Heart left ventricle (tissue), 13 donors: ENCODE measurements at regions not wholly inside any gene's neighbourhood (a gene's known extent, or its start where the extent isn't known, plus 50 kb on each side); places are given as distances from the start of the nearest gene placed in this dataset.

ENCODE experiments used
- CTCF ChIP-seq, 12 donors: fragments of 200-600 bp; sonication (generic) in 4 of 12; IDR thresholded peaks; one replicate each; pipeline versions ENCODE4 v1.5.0 to v1.8.0; 2018 to 2022; ENCODE audit warnings: antibody characterized with exemption in 12 of 12, mild to moderate bottlenecking in 5 of 12
- POLR2A ChIP-seq, 2 donors: fragments of 450-650 bp; IDR thresholded peaks; one replicate each; pipeline ENCODE4 v1.6.1; 2017; ENCODE audit warnings: antibody characterized with exemption in 2 of 2, mild to moderate bottlenecking in 2 of 2, moderate library complexity in 2 of 2
- donor health status: ischemic (EF 13 %, LVEDD 7.1; RV severe dilation, severe dysfunction).
- donor health status: DM: no; HTN: yes; CAD: no.
- donor health status: DM: no; HTN: no; CAD: no.
- donor health status: ischemic (EF 25% LVEDD 6.9; RV normal size, moderate dysfunction).
- donor health status: ischemic (EF 25% LVEDD 5.7; RV mildly dilated, moderate dysfunction).
- donor health status: ischemic (EF 35%, LVEDD 5.7; RV mildly dilated, moderate dysfunction).
- donor health status: nonischemic (EF 11% LVEDD 7.7; RV severe dilation, severe dysfunction).
- donor health status: DM: yes; HTN: yes; CAD: no.
- donor health status: PGD.
- donor health status: ischemic (EF 29% LVEDD 5.4; RV normal size, mild dysfunction).
- donor health status: nonischemic (EF 23%, LVEDD 6.1; RV moderate dilation, normal function).

DNA sequence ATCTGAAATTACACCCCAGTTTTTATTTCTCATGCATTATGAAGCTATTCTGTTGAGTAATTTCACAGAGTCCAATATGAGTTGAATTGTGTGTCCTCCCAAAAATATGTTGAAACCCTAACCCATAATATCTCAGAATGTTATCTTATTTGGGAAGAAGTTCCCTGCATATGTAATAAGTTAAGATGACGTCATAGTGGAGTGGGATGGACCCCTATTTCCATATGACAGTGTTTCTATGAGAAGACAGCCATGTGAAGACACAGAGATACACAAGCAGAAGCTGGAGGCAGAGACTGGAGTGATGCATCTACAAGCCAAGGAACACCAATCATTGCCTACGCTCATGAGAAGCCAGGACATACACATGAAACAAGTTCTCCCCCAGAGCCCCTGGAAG is 81.3 kb downstream of the RFPL4B start:
- TF ChIP-seq CTCF (IDR thresholded peaks at IDR 0.05) (no peak), POLR2A (IDR thresholded peaks at IDR 0.05) (no peak)
